Endothelial cell of hepatic sinusoid (primary cell): ENCODE measurements at regions not wholly inside any gene's neighbourhood (a gene's known extent, or its start where the extent isn't known, plus 50 kb on each side); places are given as distances from the start of the nearest gene placed in this dataset.

Source experiments
- in situ Hi-C: cut with HindIII; loops from 2 replicates; pipeline ENCODE4 v1.10.0; 2017; ENCODE audit warnings: low sequenced_read_pairs

DNA sequence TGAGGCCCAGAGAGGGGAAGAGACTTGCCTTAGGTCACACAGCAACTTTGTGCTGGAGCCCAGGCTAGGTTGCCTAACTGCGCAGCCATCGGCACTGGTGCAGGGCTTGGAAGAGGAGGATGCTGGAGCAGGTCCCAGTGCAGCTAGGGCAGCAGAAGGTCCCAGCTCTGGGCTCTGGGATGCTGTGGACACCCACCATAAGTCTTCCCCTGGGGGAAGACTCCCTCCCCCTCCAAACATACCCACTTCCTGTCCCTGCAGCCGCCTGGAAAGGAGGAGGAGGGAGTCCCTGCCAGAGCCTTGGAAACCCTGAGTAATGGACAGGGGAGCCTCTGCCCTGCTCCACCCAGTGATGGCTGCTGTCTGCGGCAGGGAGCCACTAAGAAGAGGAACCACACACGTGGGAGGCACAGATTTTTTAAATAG, 93.6 kb downstream of the NCR2 start:
- in situ Hi-C loops: no loop called here

DNA sequence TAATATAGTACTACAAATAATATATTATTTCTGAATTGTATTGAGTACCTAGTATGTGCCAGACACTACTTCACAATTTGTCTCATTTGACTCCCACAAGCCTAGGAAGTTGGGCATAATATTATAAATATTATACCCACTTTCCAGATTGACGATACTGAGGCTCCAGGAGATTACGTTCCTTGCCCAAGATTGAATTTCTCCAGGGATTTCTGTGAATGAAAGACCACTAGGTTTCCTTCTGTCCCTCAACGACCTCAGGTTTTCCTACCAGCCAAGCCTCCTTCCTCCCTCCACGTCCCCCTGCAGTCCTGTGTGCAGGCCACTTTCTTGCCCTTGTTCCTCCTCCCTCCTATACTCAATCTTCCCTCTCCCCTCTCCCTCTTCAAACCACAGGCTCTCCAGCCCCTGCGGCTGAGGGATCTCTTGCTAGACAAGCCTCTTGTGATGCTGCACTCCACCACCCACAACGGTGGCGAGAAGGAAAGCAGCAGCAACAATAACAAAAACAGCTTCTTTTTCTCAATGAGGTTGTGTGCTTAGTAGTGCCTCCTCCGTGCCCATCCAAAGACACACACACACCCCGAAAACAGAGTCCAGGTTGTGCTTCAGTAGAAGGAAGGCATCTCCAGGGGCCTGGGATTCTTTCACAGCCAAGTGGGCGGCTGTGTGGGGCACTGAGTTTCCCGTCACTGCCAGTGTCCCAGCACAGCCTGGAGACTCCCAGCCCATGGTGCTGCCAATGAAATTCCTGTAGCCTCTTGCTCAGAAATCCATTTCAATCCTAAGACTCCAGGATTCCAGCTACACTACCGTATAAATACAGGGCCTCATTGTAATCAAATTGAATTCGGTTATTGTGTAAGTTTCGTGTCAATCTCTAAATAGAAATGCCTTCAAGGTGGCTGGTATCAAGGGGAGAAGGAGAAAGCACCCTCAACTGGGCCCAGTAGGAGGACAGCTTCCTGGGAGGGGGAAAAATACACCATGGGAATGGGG, 94.4 kb downstream of the NCR2 start:
- in situ Hi-C loops: no loop called here

DNA sequence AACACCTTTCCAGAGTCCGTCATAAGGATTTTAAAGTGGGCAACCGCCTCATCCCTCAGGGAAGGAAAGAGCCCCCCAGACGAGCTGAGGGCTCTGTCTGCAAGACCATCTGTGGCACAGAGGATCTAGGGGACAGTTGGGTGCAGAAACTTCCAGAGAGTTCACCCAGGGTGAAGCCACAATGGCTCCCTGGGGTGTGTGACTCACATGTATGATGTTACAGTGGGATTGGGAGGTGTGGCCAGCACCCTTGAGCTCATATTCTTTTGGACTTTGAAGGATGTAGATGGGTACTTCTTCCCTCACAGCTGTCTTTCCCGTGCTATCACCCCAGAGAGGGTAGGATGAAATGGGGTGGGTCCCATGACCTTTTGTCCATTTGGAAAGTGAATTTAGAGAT, 95.5 kb downstream of the NCR2 start:
- in situ Hi-C loops: no loop called here

GRCh38 chr6:41432280-41432679, 96.9 kb downstream of the NCR2 start:
- in situ Hi-C loops: no loop called here

DNA sequence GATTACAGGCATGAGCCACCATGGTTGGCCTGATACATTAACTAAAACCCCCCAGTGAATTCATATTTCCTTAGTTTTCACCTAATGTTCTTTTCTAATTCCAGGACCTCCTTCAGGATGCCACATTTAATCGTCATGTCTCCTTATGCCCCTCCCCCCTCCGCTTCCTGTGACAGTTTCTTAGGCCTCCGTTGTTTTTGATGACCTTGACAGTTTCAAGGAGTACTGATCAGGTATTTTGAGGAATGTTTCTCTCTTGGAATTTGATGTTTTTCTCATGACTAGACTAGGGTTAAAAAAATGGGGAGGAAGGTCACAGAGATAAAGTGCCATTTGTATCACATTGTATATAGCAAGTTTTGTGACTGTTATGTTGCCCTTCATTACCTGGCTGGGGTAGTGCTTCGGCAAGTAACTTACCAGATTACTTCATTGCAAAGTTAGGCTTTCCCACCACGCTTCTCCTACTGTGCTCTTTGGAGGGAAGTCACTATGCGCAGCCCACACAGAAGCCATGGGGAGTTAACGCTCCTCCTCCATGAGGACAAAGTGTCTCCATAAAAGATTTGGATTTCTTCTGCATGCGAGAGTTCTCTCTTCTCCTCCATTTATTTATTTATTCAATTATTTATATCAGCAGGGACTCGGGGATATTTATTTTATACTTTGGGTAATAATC, 99.5 kb downstream of the NCR2 start:
- in situ Hi-C loops: no loop called here

- in situ Hi-C loops: no loop called here
These were observed 102.2 kb downstream of the NCR2 start for GRCh38 chr6:41437604-41438003.

- in situ Hi-C loops: no loop called here
These were observed 103.3 kb downstream of the NCR2 start for GRCh38 chr6:41438746-41439145.

GRCh38 chr6:41439524-41440418, 104.4 kb downstream of the NCR2 start:
- in situ Hi-C loops: no loop called here

DNA sequence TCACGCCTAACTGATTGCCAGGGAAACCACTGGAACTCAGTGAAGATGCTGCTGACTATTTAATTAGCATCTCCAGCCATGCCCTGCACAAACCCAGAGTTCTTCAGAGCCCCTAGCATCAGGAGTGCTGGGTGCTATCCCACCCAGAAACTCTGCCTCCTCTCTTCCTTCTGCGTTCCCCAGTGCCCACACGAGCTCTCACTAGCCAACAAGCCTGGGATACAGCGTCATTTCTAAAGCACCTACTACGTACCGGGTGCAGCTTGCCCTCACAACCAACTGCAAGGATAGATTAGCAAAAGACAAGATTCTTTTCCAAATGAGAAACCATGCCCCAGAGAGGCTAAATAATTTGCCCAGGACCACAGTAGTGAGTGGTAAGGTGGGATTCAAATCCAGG, 105.2 kb upstream of the FOXP4 start:
- in situ Hi-C loops: no loop called here

- in situ Hi-C loops: no loop called here
These were observed 104.4 kb upstream of the FOXP4 start for GRCh38 chr6:41441598-41442351.

GRCh38 chr6:41442352-41442672, 103.9 kb upstream of the FOXP4 start:
- in situ Hi-C loops: no loop called here

DNA sequence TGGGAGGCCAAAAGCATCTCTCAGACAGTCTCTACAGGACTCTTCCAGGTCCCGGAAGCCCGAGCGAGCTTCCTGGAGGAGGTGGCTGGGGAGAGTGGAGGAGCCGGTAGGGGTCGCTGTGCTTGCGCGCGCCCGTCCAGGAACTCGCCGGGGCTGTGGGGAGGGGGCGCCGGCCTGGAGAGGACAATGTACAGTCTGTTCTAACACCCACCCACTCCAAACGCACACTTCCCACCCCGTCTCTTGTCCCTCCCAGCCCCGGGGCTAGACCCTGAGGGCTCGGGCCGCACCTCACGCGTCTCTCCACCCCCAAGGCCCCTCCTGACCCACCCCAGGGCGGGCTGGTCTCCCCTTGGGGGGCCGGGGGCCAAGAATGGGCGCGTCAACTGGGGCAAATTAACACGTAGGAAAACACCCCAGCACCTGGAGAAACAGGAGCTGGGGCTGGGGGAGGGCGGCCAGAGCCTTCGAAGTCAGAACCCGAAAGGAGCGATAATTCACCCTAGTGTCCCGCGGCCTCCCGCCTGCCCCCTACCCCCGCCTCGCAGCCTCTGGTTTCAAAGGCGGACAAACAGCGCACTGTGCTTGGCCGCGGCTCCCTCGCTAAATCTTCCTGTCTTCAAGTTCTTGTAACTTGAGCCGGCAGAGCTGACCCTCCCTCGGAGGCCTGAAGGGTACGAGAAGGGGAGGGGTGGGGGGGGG, 103.2 kb upstream of the FOXP4 start:
- in situ Hi-C loops: no loop called here

DNA sequence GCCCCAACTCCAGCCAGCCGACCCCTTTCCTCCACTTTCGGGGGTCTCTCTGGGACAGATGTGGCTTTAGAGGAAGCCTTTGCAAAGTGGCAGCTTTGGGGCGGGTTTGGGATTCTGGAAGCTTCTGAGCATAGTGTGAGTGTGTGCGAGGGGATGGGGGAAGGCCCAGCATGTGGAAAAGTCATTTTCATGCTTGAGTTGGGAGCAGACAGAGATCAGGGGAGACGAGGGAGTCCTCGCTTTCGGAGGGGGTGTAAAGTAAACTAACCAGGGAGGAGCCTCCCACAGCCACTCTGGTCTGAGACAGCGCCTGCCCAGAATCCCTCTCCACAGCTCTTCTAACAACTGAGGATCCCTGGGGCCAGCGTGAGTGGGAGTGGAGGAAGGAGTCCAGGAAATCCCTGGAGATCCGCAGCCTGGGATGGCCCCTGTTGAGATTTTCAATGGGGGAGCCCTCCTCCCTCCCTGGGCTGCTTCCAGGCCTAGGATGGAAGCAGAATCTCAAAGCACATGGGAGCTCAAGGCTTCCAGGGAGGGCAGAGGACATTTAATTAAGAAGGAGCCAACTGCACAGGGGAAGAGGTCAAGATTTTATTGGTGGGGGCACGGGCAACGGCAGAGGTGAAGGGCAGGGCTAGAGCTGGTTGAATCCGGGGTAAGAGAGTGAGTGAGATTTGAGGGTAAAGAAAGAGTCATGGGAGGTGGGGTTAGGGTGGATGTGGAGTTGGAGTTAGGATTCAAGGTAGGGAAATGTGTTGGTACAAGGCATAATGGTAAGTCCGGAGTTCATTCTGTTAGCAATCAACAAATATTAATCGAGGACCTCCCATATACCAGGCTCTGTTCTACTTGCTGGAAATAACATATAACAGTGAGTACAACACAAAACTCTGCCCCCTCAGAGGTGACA, 102.3 kb upstream of the FOXP4 start:
- in situ Hi-C loops: no loop called here

DNA sequence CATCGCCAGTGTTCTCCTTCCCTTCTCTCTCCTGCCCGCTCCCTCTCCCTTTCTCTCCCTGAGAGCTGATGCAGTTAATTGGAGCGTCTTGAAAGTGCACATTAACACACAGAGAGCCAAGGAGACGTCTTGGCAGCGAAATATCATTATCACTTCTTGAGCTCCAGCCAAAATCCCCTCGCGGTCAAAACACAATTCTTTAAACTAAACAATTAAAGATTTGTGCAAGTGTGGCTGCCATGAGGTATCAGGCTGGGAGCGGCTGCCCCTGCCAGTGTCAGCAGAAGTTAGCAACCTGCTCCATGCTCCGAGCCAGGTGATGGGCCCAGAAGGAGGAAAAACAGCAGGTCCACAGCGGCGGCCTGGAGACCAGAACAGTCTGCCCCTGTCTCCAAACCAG, 100.9 kb upstream of the FOXP4 start:
- in situ Hi-C loops: no loop called here

DNA sequence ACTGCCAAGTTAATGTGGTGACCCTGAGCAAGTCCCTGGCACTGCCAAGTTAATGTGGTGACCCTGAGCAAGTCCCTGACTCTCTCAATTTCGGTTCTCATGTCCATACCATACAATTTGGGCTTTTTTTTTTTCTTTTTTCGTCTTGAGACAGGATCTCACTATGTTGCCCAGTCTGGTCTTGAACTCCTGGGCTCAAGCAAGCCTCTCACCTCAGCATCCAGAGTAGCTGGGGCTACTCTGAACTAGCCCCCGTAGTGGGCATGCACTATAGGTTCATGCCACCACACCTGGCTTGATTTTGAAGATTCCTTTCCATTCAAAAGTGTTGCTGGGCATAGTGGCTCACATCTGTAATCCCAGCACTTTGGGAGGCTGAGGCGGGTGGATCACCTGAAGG, 100.0 kb upstream of the FOXP4 start:
- in situ Hi-C loops: no loop called here

- in situ Hi-C loops: no loop called here
These were observed 99.2 kb upstream of the FOXP4 start for GRCh38 chr6:41446907-41447545.

GRCh38 chr6:41448256-41448655, 97.9 kb upstream of the FOXP4 start:
- in situ Hi-C loops: no loop called here
